Naive thymus-derived CD4-positive, alpha-beta T cell (primary cell): ENCODE measurements at regions not wholly inside any gene's neighbourhood (a gene's known extent, or its start where the extent isn't known, plus 50 kb on each side); places are given as distances from the start of the nearest gene placed in this dataset.

Experiments
- ATAC-seq: fragments of 150-1000 bp; cut with Tn5 transposase; 2 replicates; pipeline ENCODE4 v1.10.0; 2021; ENCODE audit warnings: mild to moderate bottlenecking, moderate library complexity
- CTCF ChIA-PET: fragments of 350-600 bp; sonication (Branson Sonifier 250); formaldehyde crosslinking; loops from one replicate; lab custom pipeline; 2021; ENCODE audit warnings: antibody characterized with exemption; lab: Charles Lee
- POLR2A ChIA-PET: fragments of 350-600 bp; sonication (Branson Sonifier 250); formaldehyde crosslinking; loops from one replicate; lab custom pipeline; 2021; ENCODE audit warnings: antibody characterized with exemption, inconsistent platforms; lab: Charles Lee
- DNase-seq, 9 donors: peaks; one replicate each; pipeline versions ENCODE4 v3.0.0 to v3.0.0-alpha.2; 2020 to 2022; ENCODE audit warnings: mixed read lengths in 1 of 9
- H3K27ac ChIP-seq: one replicate; pipeline ENCODE4 v1.7.0; 2013; ENCODE audit warnings: mild to moderate bottlenecking, low read depth, low read length, moderate library complexity
- H3K27me3 ChIP-seq, 2 donors: one replicate each; pipeline ENCODE4 v1.7.0; 2013; ENCODE audit warnings: low read length in 2 of 2, mild to moderate bottlenecking in 2 of 2, moderate library complexity in 2 of 2; ENCODE audit not compliant: control insufficient read depth in 2 of 2, insufficient read depth in 2 of 2
- H3K36me3 ChIP-seq, 3 experiments: 1 replicate in 2 of 3; 2 replicates in 1 of 3; pipeline ENCODE4 v1.7.0; 2013; ENCODE audit warnings: low read length in 3 of 3, mild to moderate bottlenecking in 3 of 3, moderate library complexity in 1 of 3; ENCODE audit not compliant: insufficient read depth in 3 of 3, control insufficient read depth in 2 of 3
- H3K4me1 ChIP-seq, 2 donors: one replicate each; pipeline ENCODE4 v1.7.0; 2013; ENCODE audit warnings: low read length in 2 of 2, mild to moderate bottlenecking in 2 of 2, moderate library complexity in 1 of 2; ENCODE audit not compliant: control insufficient read depth in 2 of 2, insufficient read depth in 2 of 2
- H3K4me3 ChIP-seq: 2 replicates; pipeline ENCODE4 v1.7.0; 2013; ENCODE audit warnings: mild to moderate bottlenecking, low read length
- H3K9me3 ChIP-seq, 3 experiments: 1 replicate in 2 of 3; 2 replicates in 1 of 3; pipeline ENCODE4 v1.7.0; 2013; ENCODE audit warnings: low read length in 3 of 3; ENCODE audit not compliant: control insufficient read depth in 2 of 3
- H3K27ac Mint-ChIP-seq, 9 donors: one replicate each; pipeline ENCODE4 v1.8.0; 2020 to 2022; ENCODE audit warnings: mixed read lengths in 9 of 9, mild to moderate bottlenecking in 8 of 9, moderate library complexity in 5 of 9, inconsistent platforms in 2 of 9
- H3K27me3 Mint-ChIP-seq, 5 donors: one replicate each; pipeline ENCODE4 v1.8.0; 2021 to 2022; ENCODE audit warnings: mixed read lengths in 5 of 5, mild to moderate bottlenecking in 1 of 5
- H3K36me3 Mint-ChIP-seq, 5 donors: one replicate each; pipeline ENCODE4 v1.8.0; 2020 to 2022; ENCODE audit warnings: mixed read lengths in 5 of 5, mild to moderate bottlenecking in 3 of 5, inconsistent platforms in 1 of 5
- H3K4me1 Mint-ChIP-seq, 7 donors: one replicate each; pipeline ENCODE4 v1.8.0; 2020 to 2022; ENCODE audit warnings: mixed read lengths in 7 of 7, mild to moderate bottlenecking in 3 of 7, inconsistent platforms in 1 of 7
- H3K4me3 Mint-ChIP-seq, 10 donors: one replicate each; pipeline ENCODE4 v1.8.0; 2020 to 2022; ENCODE audit warnings: mild to moderate bottlenecking in 10 of 10, mixed read lengths in 10 of 10, moderate library complexity in 6 of 10, inconsistent platforms in 2 of 10
- H3K9me3 Mint-ChIP-seq, 11 donors: one replicate each; pipeline ENCODE4 v1.8.0; 2020 to 2022; ENCODE audit warnings: mixed read lengths in 11 of 11, mild to moderate bottlenecking in 4 of 11, inconsistent platforms in 1 of 11, moderate library complexity in 1 of 11
- intact Hi-C, 2 donors: fragments of 100-400 bp; cut with micrococcal nuclease; formaldehyde crosslinking; loops; one replicate each; pipeline ENCODE4 v1.15.1; 2023

DNA sequence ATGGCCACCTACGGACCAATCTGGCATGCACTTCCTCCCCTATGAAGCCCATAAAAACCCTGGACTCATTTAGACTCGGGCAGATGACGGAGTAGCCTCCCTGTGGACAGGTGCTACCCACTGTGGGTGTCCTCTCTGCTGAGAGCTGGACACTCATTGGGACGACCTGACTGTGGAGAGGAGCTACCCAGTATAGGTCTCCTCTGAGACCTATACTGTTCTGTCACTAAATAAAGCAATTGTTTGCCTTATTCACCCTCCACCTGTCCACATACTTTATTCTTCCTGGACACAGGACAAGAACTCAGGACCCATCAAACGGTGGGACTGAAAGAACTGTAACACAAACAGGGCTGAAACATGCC lies 53.3 kb upstream of the CADM2 start:
- ChIA-PET CTCF (no interaction called here), POLR2A (no interaction called here)
- intact Hi-C loops, result no loop called here
- Mint-ChIP-seq H3K4me1 (no peaks in the 10 kb centered on the region), H3K9me3 (peaks cover 0 to 15% (median 7%) of the 10 kb centered on the region in 11 donors), H3K27me3 (no peaks in the 10 kb centered on the region), H3K36me3 (no peaks in the 10 kb centered on the region), H3K4me3 (no peak overlapping the region), H3K27ac (no peak overlapping the region)
- Histone ChIP-seq H3K4me1 (no peaks in the 10 kb centered on the region), H3K27ac (no peak overlapping the region), H3K27me3 (no peaks in the 10 kb centered on the region), H3K36me3 (no peaks in the 10 kb centered on the region), H3K9me3 (no peaks in the 10 kb centered on the region), H3K4me3 (no peak overlapping the region)
- ATAC-seq (no peak), DNase-seq (no peak)

DNA sequence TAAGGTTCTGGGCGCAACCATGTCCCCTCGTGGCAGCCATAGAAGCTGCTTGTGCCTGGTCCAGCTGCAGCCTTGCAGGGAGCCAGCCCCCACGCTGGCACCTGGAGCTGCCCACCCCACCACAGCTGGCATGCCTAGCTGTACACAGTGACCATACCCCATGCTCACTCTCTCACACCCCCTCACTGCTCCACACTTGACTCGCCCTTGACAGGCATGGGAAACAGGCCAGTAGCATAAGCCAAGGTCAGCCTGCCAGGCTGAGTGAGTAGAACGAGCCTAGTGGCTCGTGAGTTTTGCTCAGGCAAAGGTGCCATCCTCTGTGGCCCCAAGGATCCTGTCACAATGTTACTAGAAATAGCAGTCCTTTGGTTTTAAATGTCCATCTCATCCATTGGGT lies 52.7 kb upstream of the CADM2 start:
- H3K27me3 ChIP-seq, result no peaks in the 10 kb centered on the region
- intact Hi-C loops, result no loop called here
- H3K27ac ChIP-seq, result no peak overlapping the region
- no peak overlapping the region for H3K4me3 ChIP-seq
- no peaks in the 10 kb centered on the region for H3K9me3 ChIP-seq
- no peaks in the 10 kb centered on the region for H3K36me3 ChIP-seq
- H3K4me1 Mint-ChIP-seq, result no peaks in the 10 kb centered on the region
- no peak for ATAC-seq
- peaks cover 0 to 15% (median 7%) of the 10 kb centered on the region in 11 donors for H3K9me3 Mint-ChIP-seq
- no peak for DNase-seq
- POLR2A ChIA-PET, result no interaction called here
- no peak overlapping the region for H3K4me3 Mint-ChIP-seq
- no peaks in the 10 kb centered on the region for H3K4me1 ChIP-seq
- CTCF ChIA-PET, result no interaction called here
- no peaks in the 10 kb centered on the region for H3K27me3 Mint-ChIP-seq
- H3K36me3 Mint-ChIP-seq, result no peaks in the 10 kb centered on the region
- H3K27ac Mint-ChIP-seq, result no peak overlapping the region
